Fibroblast of villous mesenchyme (primary cell): ENCODE measurements at regions not wholly inside any gene's neighbourhood (a gene's known extent, or its start where the extent isn't known, plus 50 kb on each side); places are given as distances from the start of the nearest gene placed in this dataset.

Source experiments
- DNase-seq: peaks from one replicate; pipeline ENCODE4 v3.0.0-alpha.2; 2010; ENCODE audit warnings: low read depth
- H3K4me3 ChIP-seq: 2 replicates; pipeline ENCODE4 v1.5.1; 2011; ENCODE audit warnings: low read depth, mild to moderate bottlenecking, low read length
- CTCF ChIP-seq: IDR thresholded peaks from 2 replicates; pipeline ENCODE4 v1.5.1; 2012; ENCODE audit warnings: low read depth, mild to moderate bottlenecking, low read length; ENCODE audit not compliant: insufficient read depth

GRCh38 chr22:48883211-48883960 is 944.3 kb downstream of the BRD1 start:
- TF ChIP-seq CTCF, result no peak
- DNase-seq, result no peak
- no peak overlapping the region for H3K4me3 ChIP-seq

GRCh38 chr22:48882636-48883200 is 945.0 kb downstream of the BRD1 start:
- no peak for DNase-seq
- TF ChIP-seq CTCF, result no peak
- H3K4me3 ChIP-seq, result no peak overlapping the region

- no peak overlapping the region for H3K4me3 ChIP-seq
- no peak for TF ChIP-seq CTCF
- DNase-seq, result no peak
Measured at GRCh38 chr22:48881326-48881980, 946.2 kb downstream of the BRD1 start.

GRCh38 chr22:48880749-48881148 is 946.9 kb downstream of the BRD1 start:
- H3K4me3 ChIP-seq, result no peak overlapping the region
- TF ChIP-seq CTCF, result no peak
- DNase-seq, result no peak

- H3K4me3 ChIP-seq, result no peak overlapping the region
- no peak for DNase-seq
- no peak for TF ChIP-seq CTCF
Measured at GRCh38 chr22:48876951-48877350, 950.7 kb downstream of the BRD1 start.

- no peak for DNase-seq
- TF ChIP-seq CTCF, result no peak
- no peak overlapping the region for H3K4me3 ChIP-seq
Measured at GRCh38 chr22:48874956-48875355, 952.7 kb downstream of the BRD1 start.
